GM20431 (cell line): ENCODE measurements at regions not wholly inside any gene's neighbourhood (a gene's known extent, or its start where the extent isn't known, plus 50 kb on each side); places are given as distances from the start of the nearest gene placed in this dataset.

Experiments used
- in situ Hi-C: fragments of 300-500 bp; cut with MseI, MboI; formaldehyde crosslinking; loops from one replicate; pipeline ENCODE4 v1.15.0; 2020; ENCODE audit warnings: low sequenced_read_pairs; ENCODE audit not compliant: unreplicated experiment

DNA sequence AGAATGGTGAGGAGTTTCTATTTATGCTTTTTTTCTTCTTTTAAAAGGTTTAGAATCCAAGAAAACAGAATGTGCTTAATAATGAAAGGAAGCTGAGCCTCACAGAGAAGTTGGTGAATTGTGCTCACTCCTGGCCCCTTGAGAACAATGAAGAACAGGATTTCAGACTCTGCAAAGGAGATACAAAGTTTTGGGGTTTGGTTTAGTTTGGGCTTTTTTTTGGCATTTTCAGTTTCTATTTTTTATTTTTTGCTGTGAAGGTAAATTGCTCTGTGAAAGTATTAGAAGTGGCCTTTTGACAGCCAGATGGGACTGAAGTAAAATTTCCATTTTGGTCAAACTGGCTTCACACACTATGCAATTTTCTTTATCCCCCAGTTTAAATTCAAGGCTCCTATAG, 247.3 kb upstream of the GYPC start:
- in situ Hi-C loops: no loop called here

DNA sequence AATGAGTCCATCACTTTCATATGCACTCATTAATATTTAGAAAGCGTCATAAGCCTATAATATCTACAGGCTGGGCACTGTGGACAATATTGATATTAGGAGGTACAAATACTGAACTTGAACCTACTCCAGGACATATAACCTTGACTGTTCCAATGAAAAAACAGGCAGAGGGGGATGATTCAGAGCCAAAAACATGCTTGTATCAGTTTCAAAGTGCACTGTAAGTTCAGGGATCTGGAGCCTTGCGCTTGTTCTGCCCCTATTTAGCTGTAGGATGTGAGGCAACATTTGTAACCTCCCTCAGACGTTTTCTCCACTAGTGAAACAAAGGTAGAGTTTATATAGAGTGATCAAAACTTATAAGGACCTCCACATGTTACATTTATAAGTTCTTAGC, 246.1 kb upstream of the GYPC start:
- in situ Hi-C loops: no loop called here

DNA sequence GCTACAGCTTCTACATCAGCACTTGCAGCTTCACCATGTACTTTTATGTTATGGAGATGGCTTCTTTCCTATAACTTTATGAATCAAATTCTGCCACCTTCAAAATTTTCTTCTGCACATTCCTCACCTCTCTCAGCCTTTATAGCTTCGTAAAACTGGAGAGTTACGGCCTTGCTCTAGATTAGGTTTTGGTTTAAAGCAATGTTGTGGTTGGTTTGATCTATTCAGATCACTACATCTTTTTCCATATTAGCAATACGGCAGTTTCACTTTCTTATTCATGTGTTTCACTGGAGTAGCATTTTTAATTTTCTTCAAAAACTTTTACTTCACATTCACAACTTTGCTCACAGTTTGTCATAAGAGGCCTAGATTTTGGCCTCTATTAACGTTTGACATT, 242.9 kb upstream of the GYPC start:
- in situ Hi-C loops: no loop called here

DNA sequence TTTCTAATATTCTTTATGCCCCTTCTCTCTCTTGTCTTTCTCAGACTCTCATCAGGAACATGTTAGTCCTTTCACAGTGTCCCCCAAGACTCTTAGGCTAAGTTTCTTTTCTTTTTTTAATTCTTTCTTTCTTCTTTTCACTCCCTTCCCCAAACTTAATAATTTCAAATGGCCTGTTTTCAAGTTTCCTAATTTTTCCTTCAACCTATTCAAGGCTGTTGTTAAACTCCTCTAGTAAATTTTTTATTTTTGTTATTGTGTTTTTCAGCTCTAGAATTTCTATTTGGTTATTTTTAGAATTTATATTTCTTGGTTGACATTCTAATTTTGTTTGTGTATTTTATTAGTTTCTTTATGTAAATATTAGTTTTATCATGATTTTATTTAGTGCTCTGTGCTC, 236.6 kb upstream of the GYPC start:
- in situ Hi-C loops: no loop called here

DNA sequence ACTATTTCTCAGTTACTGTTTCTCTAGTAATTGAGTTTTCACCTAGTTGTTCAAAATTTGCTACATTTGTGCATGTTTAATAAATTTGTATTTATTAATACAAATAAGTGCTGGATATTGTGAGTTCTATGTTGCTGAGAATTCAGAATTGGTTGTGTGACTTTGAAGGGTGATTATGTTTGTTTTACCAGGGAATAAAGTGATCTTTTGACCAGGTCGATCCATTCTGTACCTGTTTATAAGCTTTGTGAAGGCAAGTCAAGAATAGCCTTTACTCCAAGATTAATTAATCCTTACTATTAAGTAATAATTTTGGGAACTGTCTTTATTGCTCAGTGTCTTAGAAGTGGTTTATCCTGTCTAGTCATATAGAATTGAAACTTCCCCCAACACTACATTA, 230.0 kb upstream of the GYPC start:
- in situ Hi-C loops: no loop called here

DNA sequence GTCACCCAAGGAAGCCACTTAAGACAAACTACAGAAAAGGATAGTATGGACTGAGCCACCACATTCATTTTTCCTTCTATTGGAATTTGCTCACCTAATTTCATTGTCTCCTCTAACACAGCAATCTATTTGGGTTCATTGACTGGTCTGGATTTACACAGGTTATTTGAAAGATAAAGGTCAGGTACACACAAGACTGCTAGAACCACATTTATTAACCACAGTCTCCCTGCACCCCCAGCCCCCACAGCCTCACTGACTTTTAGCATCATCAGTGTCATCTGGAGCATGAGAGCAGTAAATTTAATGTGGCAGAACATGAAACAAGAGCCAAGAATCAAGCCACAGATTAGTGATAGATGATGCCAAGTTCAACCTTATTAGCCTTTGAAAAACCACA, 226.9 kb upstream of the GYPC start:
- in situ Hi-C loops: no loop called here

DNA sequence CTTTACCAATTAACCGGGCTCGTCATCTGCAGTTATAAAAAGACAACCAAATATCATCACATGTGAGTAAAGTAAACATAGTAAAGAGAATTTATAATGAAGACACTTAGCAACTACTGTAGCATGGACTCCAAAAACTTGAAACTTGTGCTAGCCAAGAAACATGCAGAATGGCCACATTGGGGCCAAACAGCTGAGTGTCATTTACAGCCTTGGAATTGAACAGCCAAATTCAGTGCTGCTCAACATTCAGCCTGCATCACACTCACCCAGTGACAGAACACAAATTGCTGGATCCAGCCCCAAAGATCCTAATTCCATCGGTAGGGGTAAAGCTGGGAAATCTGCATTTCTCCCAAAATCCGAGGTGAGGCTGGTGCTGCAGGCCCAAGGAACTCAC, 224.8 kb upstream of the GYPC start:
- in situ Hi-C loops: no loop called here

DNA sequence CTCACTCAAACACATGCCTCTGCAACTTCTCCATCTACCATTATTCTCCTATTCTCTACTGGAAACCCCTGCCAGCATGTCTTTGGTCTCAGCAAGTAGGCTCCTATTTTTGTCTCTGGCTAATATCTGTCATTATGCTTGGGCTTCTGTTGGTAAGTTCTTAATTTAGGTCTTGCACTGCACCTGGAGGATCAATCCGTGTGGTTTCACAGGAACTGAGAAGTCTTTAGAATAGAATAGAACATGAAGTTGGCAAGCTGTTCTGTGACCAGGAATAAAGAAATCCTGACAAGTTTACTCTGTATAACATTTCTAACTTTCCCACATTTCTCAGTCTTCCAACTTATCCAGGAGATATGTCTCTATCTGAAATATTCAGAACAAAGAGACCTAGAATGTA, 219.5 kb upstream of the GYPC start:
- in situ Hi-C loops: no loop called here

DNA sequence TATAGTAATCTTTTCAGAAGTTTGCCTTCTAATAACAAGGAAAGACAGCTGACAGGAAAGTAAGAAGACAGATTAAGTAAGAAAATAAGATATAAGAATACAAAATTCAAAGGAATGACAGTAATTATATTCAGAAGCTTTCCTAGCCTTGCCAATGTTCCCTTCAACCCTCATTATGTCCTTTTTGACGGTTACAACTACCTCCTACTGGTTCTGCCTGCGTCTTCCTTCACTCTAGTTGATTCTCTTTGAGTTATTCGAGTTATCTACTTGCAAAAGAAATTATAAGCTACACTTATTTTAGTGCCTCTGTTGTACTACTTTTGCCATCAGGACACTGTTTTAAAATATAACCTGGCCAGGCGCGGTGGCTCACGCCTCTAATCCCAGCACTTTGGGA, 218.9 kb upstream of the GYPC start:
- in situ Hi-C loops: no loop called here

DNA sequence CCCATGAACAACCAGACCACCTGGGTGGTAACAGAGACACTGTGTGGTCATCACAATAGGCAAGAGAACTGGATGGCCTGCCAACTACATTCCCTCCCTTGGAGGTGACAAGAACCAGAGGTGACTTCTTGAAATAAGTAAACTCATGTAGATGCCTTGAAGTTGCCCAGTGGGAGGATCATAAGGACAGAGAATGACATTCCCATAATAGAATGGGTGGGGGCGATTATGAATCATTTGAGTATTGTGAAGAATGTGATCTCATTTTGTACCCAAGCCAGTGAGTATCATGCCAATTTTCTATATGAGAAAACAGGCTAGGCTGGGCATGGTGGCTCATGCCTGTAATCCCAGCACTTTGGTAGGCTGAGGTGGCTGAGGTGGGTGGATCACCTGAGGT, 211.4 kb upstream of the GYPC start:
- in situ Hi-C loops: no loop called here

DNA sequence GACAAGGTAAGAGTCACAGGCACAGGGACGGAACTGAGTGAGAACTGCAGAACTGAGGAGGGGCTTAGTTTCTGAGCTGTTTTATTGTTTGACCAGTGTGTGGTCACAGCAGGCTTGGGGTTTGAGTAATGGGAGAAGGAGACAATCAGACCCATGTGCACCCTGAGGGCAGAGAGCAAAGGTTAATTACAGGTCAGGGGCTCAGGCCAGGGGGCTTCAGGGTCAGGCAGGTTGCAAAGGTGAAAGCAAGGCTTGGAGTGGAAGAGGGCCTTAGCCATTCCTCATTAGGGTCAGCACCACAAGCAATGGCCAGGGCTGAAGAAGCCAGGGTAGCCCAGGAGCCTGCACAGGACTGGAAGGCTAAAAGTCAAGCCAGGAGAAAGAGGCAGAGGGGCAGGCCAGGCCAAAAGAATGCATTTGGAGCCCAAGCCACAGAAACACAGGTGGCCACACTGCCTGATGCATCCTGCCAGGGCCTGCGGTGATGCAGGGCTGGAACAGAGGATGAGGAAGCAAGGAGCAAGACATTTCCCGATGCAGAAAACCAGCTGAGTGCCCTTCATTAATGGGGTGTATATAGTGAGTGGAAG, 209.8 kb upstream of the GYPC start:
- in situ Hi-C loops: no loop called here

DNA sequence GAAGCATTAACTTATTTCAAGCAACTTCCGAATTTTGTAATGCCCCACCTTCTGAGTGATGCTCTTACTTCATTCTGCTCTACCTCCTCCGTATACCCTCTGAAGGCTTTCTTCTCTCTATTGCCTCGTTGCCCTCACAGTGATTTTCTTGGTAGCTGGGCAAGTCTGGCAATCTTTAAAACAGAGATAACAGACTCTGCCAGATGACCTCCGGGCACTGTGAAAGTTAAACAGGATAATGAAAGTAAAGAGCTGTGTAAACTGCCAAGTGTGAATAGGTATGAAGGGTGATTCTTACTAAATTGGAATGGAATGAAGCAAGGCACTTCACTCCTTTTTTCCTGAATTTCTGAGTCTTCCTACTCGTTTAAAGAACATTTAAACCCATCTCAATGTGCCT, 207.3 kb upstream of the GYPC start:
- in situ Hi-C loops: no loop called here

DNA sequence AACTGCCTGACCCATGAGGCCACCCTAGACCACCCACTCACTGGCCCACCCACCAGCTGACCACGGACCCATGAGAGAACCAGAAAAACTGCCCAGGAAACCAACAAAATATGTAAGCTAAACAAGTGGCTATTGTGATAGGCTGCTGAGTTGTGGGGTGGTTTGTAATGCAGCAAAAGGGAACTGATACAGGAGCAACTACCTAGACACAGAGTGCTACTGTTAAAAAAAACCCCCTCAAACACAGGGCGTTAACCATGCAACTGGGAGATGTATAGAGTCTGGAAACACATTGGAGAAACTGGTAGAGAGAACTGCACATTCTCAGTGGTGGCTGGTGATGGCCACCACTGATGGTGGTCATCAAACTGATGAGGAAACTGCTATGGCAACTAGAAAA, 206.3 kb upstream of the GYPC start:
- in situ Hi-C loops: no loop called here

DNA sequence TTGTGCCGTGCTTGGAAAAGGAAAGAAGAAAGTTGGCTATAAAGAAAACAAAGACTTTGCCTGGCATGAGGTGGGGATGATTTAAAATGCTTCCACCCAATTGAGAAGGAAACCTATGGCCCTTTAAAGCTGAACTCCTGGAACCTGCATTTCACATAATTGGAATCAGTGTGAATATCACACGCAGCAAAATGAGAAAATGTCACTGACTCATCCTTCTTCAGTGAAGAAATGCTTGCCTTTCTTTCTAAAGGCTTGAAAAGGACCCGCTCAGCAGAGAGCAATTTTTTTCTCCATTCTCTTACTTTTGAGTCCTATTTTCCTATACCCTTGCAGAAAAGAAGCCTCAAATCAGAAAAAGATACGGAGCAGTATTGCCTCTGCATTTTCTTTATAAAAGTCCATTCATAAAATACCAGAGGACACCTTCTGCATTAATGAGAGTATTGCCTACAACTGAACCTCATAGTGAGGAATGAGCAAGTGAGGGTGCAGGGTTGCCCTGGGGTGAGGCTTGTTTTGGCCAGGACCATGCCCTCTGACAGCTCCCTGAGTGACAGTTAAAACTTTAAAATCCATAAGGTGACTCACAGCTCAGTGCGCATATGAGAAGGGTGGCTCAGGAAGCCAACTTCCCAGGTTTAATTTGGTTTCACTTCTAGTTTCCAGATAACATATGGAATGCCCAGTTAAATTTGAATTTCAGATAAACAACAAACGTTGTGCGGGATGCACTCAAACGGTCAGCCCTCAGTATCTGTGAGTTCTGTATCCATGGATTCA, 191.9 kb upstream of the GYPC start:
- in situ Hi-C loops: no loop called here

DNA sequence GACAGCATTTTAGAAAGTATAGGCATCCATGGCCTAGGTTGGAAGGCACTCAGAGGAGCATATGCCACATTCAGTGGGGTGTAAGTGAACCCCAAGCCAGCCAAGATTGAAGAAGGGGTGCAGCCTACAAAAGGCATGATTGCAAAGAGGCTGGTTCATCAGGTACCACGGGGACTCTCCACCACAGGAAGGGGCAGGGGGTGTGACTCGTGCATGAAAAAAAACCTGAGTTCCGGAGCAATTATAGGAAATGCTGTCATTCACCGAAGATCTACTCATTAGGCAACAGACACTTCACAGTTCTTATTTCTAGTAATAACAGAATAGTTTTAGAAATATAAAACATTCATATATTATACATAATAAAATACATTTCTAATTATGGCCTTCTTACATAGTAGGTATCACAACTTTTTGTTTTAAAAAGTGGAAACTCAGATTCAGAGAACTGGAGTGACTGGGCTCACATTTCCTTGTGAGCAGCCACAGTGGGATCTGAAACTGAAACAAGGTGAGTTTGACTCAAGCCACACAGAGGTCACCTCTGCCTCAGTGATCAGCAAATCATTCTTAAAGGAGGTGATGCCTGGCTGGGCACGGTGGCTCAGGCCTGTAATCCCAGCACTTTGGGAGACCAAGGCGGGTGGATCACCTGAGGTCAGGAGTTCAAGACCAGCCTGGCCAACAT, 188.4 kb upstream of the GYPC start:
- in situ Hi-C loops: no loop called here

DNA sequence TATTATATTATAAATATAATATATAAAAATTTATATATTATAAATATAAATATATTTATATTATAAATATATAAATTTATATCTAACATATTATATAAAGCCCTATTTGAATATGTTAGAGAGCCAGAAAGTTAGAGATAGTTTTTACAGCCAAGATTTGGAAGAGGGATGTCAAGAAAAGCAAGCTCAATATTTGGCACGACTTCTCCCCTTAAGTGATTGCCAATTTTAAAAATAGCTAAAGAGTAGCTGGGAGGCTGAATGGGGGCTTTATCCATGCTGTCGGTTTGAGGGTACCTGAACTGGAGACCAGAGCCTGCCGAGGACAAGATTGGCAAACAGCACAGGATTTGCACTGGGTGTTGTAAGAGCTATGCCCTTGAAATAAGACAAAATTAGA, 180.9 kb upstream of the GYPC start:
- in situ Hi-C loops: no loop called here

DNA sequence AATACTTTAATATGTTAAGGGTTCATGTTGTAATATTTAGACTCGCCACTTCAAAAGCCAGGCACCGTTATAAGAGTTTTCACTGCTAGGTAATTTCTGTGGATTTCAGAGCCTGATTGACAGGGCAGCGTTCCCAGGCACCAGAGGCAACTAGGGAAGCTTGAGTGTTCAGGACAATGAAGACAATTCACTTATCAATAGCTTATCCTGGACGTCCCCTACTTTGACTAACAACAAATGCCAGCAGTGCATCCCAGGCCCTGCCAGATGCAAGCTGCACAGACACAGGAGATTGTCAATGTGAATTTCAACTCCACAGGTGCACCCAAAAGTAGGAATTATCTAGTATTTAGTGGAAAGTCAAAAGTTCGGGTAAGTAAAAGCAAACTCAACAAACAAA, 179.3 kb upstream of the GYPC start:
- in situ Hi-C loops: no loop called here

DNA sequence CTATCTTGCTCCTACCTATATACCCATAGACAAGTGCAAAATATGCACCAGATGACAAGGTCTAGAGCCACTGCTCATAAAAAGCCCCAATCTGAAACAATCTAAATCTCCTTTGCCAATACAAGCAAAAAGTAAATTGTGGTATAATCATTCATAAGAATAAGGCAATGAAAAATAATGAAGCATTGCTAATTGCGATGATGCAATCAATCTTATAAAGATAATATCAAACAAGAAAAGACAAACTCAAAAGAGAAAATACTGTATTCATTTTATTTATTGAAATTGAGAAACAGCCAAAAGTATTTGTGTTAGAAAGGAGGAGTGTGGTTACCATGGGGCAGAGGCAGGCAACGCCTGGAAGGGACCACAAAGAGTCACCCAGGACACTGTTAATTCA, 175.9 kb upstream of the GYPC start:
- in situ Hi-C loops: no loop called here

DNA sequence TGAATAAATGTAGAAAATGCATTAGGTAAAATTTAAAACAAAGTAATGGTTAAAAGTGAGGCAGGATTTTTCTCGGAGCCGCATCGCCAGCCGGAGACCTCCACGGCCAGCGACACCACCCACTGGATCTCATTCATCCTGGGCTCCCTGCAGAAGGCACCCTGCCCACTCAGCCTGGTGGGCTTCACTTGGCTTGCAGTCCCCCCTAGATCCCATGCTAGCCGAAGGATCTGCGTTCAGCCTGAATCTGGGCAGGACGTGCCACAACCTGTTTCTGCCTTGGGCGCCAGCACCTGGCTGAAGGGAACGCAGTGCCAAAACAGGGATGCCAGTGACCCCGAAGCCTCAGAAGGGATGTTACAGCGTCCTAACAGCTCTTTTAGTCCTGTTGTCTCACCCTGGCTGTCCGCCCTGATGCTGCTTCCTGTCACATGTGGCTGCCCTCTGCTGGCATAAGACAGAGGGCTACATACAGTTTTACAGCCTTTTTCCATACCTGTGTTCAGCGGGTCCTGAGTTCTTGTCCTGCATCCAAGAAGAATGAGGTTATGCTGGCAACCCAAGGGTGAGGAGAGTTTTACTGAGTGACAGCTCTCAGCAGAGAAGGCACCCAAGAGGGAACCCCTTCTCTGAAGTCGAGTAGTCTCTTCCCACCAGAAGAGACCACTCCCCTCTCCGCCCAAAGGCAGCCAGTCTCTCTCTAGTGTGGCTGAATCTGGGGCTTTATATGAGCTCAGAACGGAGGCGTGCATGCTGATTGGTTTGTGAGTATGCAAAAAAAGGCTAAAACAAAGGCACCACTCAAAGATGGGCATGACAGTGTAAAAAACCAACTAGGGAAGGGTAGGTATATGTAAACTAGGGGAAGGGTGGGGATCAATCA, 173.1 kb upstream of the GYPC start:
- in situ Hi-C loops: no loop called here

DNA sequence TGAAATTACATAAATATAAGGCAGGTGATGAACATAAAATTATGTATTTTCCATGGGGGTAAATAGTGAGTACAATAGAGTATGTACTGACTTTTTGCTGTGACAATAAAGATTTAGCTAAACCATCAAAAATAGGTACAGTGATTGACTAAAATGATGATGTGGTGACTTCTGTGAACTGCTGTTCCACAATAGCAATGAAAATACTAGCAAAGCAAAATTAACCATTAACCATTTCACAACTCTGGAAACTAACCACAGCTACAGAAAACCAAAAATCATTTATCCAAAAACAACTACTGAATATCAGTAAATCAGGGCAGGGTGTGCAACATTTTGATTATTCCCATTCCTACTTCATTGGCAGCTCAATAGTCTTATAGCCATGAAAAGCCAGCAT, 161.4 kb upstream of the GYPC start:
- in situ Hi-C loops: no loop called here

DNA sequence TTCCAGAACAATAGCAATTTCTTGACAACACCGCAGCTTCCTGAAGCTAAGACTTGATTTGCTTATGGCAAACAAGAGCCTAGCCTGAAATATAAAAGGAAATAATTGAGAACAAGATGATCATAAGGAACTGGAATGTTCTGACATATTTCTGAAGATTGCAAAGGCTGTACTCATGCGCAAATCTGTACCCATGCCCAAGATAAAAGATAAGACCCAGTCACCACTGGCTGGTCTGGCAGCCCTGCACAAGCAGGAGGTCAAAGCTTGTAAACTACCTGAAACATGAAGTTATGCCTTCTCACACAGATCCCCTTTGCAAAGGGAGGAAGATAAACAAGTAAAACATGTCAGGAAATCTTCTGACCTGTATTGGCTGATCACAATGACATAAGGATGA, 160.8 kb upstream of the GYPC start:
- in situ Hi-C loops: no loop called here
